ENCODE measurements at regions not wholly inside any gene's neighbourhood (a gene's known extent, or its start where the extent isn't known, plus 50 kb on each side); places are given as distances from the start of the nearest gene placed in this dataset.

- DNase-seq (ENCODE audit: low read depth in 2 of 2, low spot score in 1 of 2) = no peak
Observed at GRCh38 chr6:100144991-100145390, 151.0 kb upstream of the MCHR2 start.

DNA sequence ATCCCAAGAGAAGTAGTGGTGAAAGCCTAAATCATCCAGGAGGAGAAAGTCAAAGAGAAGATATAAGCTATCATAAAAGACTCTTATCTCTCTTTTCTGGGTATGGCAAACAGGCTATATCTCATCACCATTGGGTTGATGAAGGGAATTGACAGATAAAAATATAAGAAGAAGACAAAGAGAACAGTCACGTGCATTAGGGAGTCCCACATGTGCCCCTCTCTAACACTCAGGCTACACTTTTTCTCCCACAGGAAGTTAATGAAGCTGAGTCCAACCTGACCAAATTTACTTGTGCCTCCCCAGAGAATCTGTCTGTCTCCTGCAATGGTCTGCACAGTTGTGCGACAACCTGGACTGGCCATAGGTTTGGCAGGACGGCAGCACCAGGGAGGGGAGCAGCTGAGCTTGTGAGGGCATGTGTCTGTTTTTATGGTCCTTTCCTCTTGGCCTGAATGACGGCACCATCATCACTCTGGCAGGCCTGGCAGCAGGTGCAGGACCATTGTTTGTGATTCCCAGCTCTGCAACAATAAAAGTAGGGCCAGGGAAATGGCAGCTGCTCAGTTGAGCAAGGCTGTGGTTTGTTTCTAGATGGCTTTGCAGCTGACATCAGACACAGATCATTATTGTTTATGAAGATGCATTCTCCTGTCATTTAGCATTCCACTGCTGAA lies 144.5 kb upstream of the MCHR2 start:
- no peak for DNase-seq (ENCODE audit: low read depth in 2 of 2, low spot score in 1 of 2)

GRCh38 chr6:100137759-100138158 lies 143.7 kb upstream of the MCHR2 start:
- no peak for DNase-seq (ENCODE audit: low read depth in 2 of 2, low spot score in 1 of 2)

- no peak for DNase-seq (ENCODE audit: low read depth in 2 of 2, low spot score in 1 of 2)
Observed at GRCh38 chr6:100136590-100136989, 142.6 kb upstream of the MCHR2 start.

DNA sequence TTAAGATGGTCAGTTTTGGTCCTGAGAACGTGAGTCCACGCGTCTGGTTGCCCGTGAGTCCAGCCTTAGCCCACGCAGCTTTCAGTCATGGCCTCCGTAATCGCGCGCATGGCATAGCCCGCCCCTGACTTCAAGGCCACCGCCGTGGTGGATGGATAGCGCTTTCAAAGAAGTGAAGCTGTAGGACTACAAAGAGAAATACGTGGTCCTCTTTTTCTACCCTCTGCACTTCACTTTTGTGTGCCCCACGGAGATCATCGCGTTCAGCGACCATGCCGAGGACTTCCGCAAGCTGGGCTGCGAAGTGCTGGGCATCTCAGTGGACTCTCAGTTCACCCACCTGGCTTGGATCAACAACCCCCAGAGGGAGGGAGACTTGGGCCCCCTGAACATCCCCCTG lies 142.0 kb upstream of the MCHR2 start:
- no peak for DNase-seq (ENCODE audit: low read depth in 2 of 2, low spot score in 1 of 2)

GRCh38 chr6:100134703-100135102 lies 140.7 kb upstream of the MCHR2 start:
- no peak for DNase-seq (ENCODE audit: low read depth in 2 of 2, low spot score in 1 of 2)

- no peak for DNase-seq (ENCODE audit: low read depth in 2 of 2, low spot score in 1 of 2)
Observed at GRCh38 chr6:100134297-100134696, 140.3 kb upstream of the MCHR2 start.

- no peak for DNase-seq (ENCODE audit: low read depth in 2 of 2, low spot score in 1 of 2)
Observed at GRCh38 chr6:100132005-100132404, 138.0 kb upstream of the MCHR2 start.

GRCh38 chr6:100130630-100131029 lies 136.6 kb upstream of the MCHR2 start:
- DNase-seq (ENCODE audit: low read depth in 2 of 2, low spot score in 1 of 2) = no peak

DNA sequence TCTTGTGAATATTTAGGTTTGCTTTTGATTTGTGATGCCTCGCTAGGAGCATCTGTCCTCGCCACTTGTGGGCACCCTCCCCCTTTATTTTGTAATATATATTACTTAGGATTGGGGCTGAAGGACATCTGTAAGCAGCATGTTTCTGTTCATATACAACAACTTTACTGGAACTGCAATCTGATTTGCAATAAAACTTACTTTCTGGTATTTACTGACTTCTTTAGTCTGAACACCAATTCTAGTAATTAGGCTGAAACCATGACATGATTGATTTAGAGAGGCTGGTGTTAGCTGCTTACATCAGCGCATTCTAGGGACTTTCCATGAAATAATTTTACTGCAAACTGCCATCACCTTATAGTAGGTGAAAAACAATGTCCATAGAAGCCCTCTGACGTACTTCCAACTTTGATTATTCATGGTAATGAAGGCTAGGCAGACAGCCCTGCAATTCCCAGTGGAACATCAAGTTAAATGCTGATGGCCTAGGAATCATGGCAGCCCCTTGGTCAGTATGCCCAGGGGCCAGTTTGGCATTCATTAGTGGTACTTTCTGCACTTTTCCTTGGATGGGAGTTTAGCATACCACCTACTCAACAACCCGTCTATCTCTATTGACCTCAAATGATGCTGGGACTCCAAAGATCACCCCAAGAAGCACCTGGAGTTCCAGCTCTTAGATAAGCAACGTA lies 132.9 kb upstream of the MCHR2 start:
- DNase-seq (ENCODE audit: low read depth in 2 of 2, low spot score in 1 of 2) = no peak

GRCh38 chr6:100121854-100122609 lies 128.0 kb upstream of the MCHR2 start:
- DNase-seq (ENCODE audit: low read depth in 2 of 2, low spot score in 1 of 2) = no peak

DNA sequence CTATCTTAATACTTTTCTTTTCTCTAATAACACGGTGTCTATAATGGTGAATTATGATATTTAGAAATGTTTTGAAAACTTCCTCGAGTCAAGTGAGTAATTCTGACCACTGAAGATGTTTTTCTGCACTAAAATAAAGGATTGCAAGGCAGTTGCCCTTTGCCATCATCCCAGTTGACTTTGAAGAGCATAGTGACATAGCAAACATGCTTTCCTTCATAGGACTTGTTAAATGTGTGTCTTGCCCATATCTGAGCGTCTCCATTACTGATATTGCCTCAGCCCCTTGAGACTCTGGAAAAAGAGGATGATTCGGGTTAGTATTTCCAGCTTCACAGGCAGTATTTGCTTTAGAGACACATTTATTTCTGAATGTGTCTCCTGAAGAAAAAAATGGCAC lies 125.2 kb upstream of the MCHR2 start:
- DNase-seq (ENCODE audit: low read depth in 2 of 2, low spot score in 1 of 2) = no peak

DNA sequence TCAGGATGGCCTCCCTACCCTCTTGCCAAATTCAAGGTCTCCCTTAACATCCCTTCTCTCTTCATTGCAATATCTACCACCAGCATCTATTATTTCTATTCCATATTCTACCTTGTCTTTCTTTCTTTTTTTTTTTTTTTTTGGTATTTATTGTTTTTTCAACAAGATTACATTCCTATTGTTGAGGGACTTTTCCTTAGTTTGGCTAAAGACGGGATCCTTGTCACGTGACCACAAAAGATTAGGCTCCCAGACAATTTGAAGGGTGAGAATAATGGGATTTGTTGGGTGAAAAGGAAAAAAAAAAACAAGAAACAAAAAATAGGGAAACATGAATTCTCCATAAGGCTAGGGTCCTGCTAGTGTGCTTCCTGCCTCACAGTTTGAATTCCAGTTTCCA lies 124.3 kb upstream of the MCHR2 start:
- no peak for DNase-seq (ENCODE audit: low read depth in 2 of 2, low spot score in 1 of 2)

DNA sequence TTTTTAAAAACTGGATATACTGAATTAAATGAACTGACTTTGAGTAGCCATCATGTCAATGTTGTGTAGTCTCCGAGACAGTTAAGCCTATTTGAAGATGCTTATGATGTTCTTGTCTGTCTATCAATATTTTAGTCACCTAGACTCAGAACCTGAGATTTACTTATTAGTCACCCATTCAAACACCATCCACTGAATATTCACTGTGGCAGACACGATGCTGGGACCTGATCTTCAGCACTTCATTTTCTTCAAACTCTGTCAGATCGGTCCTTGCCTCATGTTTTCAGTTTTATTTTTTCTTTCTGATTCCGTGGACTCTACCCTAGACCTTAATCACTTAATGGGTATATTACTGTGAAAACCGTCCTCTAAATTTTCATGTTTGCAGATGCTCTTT lies 123.7 kb upstream of the MCHR2 start:
- DNase-seq (ENCODE audit: low read depth in 2 of 2, low spot score in 1 of 2) = no peak

GRCh38 chr6:100116411-100117194 lies 122.6 kb upstream of the MCHR2 start:
- no peak for DNase-seq (ENCODE audit: low read depth in 2 of 2, low spot score in 1 of 2)

DNA sequence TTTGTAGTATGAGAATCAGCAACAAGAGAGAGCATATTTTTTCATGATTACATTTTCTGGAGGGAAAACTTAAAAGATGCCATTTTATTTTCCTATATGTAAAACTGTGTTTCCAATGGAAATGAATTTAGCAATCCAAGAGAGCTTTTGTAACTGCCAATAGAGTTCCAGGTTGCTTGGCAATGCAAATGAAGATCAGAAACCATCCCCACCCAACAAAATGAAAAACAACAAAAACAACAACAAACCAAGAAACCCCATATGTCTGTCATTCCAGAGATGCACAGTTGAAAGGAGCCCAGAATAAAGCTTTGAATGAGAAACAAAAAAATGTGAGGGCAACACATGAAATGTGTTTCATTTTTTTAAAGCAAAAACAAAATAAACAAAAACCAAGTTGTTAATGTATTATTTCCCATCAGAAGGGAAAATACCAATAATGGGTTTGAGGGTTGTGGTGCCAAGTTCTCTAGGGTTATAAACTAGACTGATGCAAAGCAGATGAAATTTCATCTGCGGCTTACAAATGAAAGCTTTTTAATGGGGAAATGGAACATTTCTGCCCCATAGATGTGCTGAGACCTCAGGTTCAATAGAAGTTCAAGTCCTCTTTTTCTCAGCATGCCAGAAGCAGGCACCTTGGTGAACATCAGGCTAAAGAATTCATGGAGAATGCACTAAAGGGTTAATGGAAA lies 121.5 kb upstream of the MCHR2 start:
- no peak for DNase-seq (ENCODE audit: low read depth in 2 of 2, low spot score in 1 of 2)

DNA sequence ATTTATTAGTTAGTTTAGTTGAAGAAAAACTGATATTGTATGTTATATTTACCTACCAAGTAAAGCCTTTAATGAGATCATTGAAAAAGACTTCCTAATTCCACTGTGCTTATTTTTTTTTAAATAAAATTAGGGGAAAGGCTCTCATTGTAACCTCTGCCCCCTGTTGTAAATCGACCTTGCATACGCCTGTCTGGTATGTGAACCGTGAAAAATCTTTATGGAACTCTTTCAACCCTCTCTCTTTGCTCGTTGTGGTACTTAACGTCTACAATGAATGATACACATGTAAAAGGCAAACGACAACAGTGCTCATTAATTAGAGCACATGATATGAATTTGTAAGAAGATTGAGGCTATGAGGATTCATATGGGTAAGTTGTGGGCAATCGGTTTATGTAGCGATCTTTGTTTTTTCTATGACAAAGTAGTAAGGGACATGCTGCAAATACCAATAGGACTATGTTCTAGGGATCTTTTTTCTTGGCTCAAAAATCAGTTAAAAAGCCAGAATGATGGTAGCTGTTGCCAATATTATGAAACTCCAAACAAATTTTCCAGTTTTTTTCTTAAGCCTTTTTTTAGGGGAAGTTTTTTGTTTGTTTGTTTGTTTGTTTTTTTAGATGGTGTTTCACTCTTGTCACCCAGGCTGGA lies 119.0 kb upstream of the MCHR2 start:
- DNase-seq (ENCODE audit: low read depth in 2 of 2, low spot score in 1 of 2) = no peak

GRCh38 chr6:100105919-100106529 lies 112.0 kb upstream of the MCHR2 start:
- DNase-seq (ENCODE audit: low read depth in 2 of 2, low spot score in 1 of 2) = no peak

DNA sequence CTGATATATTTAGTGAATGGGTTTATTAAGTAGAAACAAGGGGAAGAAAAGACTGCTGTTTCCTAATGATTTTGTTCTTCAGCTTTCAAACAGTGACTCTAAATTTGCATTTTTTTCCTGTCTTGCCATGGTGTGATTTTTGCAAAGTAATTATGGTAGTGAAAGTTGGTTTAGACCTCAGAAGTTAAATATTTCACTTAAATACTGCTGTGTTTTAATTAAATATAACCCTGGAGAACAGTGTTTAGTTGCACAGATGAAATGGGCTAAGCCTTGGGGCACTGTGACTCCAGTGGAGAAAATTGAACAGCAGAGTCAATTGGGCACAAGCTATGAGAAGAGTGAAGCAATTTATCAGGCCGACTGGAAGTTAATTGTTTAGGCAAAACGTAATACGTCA lies 111.1 kb upstream of the MCHR2 start:
- DNase-seq (ENCODE audit: low read depth in 2 of 2, low spot score in 1 of 2) = no peak

- DNase-seq (ENCODE audit: low read depth in 2 of 2, low spot score in 1 of 2) = no peak
Observed at GRCh38 chr6:100103931-100104330, 109.9 kb upstream of the MCHR2 start.

Measured in stimulated activated CD8-positive, alpha-beta memory T cell treated with anti-CD3 and anti-CD28 coated beads, Interleukin-4, amount 100 ng/mL, for 4 hours (primary cell).